SKM-1 treated with dmso at 0.1 percent for 144 hours (cell line): ENCODE measurements at regions not wholly inside any gene's neighbourhood (a gene's known extent, or its start where the extent isn't known, plus 50 kb on each side); places are given as distances from the start of the nearest gene placed in this dataset.
"Not testable (repeated sequence)": the region's sequence is repeated elsewhere in the genome, so short reads cannot be mapped to it uniquely, and the experiment has no call there.

Source experiments
- DNase-seq: peaks from one replicate; lab custom pipeline; 2025; ENCODE audit not compliant: unreplicated experiment; lab: John Stamatoyannopoulos, UW

GRCh38 chr4:170827562-170828274, 738.0 kb upstream of the AADAT start:
- no peak for DNase-seq

GRCh38 chr4:170818786-170819185, 729.0 kb upstream of the AADAT start:
- no peak for DNase-seq

DNA sequence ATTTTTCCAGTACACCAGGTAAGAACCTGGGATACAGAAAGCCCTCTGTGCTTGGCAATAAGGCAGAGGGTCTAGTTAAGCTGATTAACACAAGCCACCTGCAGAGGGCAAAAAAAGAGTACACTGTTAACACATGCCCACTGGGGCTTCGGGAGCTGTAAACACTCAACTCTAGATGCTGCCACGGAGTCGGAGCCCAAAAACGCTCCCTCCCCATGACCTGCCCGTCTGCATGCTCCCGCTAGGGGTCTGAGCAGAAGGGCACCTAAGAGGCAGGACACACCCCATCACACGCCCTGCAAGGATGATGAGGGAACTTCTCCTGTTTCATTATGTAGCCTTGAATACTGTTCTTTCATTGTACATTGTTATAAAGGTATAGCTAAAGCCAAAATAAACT, 715.6 kb upstream of the AADAT start:
- DNase-seq = no peak

DNA sequence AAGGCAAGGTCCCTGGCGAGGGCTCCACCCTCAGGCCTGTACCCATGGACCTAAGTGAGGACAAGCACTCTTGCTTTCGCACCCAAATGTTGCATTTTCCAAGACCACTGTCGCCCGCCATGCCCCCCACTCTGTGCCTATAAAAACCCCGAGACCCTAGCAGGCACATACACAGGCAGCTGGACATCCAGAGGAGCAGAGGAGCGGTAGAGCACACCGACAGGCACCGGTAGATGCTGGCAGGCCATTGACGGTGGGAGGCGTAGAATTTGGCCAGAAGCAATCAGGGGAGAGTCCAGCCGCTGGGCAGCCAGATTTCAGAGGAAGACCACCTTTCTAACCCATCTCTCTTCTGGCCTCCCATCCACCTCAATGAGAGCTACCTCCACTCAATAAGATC, 715.2 kb upstream of the AADAT start:
- DNase-seq = no peak

GRCh38 chr4:170803492-170803891, 713.7 kb upstream of the AADAT start:
- no peak for DNase-seq

GRCh38 chr4:170801771-170802170, 712.0 kb upstream of the AADAT start:
- DNase-seq = no peak

GRCh38 chr4:170794525-170794924, 704.8 kb upstream of the AADAT start:
- no peak for DNase-seq

GRCh38 chr4:170788540-170789051, 698.8 kb upstream of the AADAT start:
- not testable (repeated sequence) for DNase-seq

GRCh38 chr4:170777663-170778062, 687.9 kb upstream of the AADAT start:
- DNase-seq = no peak

GRCh38 chr4:170776983-170777382, 687.2 kb upstream of the AADAT start:
- no peak for DNase-seq

DNA sequence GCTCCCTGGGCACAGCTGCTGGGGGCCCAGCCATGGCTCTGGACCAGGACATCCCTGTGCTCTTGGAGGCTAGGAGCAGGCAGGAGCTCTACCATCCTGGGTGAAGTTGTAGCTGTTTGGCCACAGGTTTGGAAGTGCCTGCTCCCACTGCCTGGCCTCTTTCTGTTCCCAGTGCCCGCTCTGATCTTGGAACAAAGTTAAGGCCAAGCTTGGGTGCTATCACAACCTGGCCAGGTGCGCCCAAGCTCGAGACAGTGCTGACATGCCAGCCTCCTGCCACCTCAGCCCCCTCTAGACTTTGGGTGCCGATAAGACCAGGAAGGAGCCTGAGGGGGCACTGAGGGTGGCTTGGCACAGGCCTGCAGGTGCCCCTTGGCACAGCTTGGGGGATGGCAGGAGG, 686.1 kb upstream of the AADAT start:
- no peak for DNase-seq

DNA sequence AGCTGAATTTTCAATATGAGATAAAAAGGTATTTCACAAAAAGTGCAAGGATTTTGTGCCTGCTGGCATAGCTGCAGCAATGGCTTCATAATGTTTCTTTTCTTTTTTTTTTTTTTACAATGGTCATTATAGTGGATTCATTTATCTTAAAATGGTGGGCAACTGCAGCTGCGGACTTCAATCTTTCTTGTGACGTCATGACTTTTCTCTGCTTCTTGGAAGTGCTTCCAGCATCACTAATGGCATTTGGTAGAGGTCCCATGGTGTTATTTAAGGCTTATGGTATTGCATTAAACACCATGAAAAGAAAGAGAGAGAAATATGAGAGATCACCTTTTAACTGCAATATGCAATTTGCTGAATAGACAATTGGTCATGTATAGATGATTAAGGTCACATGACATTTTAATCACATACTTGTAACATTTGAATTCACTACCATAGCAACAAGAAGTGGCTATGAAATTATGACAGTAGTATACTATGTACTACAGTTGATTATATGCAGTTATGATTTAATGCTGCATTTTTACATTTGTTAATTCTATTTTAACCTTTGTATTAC, 684.0 kb upstream of the AADAT start:
- DNase-seq = no peak

DNA sequence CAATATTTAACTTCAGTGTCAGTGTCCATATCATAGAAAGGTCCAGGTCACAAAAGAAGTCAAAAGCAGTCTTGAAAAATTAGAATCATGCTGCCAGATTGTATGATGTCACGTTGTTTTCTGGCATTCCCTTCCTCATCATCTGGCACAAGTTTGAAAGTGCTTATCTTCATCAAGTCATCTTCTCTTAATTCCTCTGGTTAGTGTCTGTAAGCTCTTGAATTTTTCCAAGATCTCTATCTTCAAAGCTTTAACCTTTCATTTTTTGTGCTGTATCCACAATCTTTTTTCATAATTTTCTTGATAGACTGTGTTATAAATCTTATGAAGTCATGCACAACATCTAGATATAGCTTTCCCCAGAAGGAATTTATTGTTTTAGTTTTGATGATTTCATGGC, 682.7 kb upstream of the AADAT start:
- no peak for DNase-seq

- DNase-seq = no peak
Observed at GRCh38 chr4:170770664-170771063, 680.9 kb upstream of the AADAT start.

GRCh38 chr4:170769862-170770261, 680.1 kb upstream of the AADAT start:
- no peak for DNase-seq

GRCh38 chr4:170758988-170759387, 669.2 kb upstream of the AADAT start:
- DNase-seq = no peak

GRCh38 chr4:170750519-170750918, 660.8 kb upstream of the AADAT start:
- DNase-seq = no peak

DNA sequence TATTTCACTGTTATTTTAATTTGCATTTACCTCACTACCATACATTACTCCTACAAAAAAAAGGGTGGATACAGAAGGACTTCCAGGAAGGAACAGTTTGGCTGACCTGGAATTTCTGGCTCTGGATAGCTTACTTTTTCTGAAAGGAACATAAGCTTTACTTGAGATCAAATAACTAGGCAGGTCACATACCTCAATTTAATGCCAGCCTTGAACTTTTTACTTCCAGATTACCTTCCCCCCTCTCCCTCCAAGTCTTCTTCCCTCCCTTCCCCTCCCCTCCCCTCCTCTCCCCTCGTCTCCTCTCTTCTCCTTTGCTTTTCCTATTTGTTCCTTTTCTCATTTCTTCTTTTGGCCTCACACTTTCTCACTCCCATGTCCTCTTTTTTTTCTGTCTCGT, 659.2 kb upstream of the AADAT start:
- DNase-seq = no peak

- DNase-seq = no peak
Observed at GRCh38 chr4:170743633-170744032, 653.9 kb upstream of the AADAT start.

DNA sequence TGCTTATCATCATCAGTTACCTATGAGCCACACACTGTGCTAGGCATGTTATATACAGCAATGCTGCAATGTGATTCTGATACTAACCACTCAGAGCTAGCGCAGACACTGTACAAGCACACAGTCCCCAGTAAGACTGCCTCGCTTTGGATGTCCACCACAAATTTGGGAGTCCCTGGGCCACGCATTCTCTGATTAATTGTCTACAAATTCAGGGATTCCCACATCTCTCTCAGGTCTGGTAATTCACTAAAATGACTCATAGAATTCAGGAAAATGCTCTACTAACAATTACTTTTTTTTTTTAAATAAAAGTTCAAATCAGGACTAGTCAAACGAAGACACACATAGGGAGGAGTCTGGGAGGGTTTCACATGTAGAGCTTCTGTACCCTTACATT, 652.1 kb upstream of the AADAT start:
- DNase-seq = no peak

GRCh38 chr4:170736710-170737109, 647.0 kb upstream of the AADAT start:
- no peak for DNase-seq

DNA sequence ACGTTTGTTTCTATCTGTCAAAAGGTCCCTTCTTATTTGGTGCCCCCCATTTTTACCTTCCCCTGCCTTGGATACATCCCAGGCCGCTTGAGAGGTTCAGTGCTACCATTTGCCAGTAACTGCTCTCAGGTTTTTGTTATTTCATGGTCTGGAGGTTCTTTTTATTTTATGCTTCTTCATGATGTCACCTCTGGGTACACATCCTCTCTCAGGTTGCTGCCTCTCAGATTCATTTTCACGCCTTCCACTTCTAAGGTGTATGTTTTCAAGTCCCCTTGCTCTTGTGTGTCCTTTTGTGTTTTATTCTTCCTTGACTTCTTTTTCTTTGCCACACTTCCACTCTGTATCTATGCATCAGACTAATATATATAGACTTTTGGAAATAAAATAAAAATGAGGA, 640.1 kb upstream of the AADAT start:
- DNase-seq = no peak

DNA sequence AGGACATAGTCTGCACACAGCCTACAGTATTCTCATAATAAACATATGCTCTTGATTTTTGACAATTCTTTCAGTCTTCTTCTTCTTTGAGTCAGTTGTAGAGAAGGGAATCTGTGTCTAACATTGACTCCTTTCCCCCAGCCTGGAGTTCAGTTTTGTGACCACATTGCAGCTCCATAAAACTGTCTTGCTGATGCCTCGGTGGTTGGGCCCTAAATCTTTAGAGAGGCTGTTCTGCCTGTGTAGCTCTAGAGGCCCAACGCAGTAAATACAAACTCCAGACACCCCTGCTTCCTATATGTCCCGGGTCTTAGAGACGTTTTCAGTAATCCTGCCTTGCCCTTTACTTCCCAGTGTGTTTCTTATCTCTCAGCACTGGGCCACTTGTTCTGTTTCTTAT, 639.5 kb upstream of the AADAT start:
- DNase-seq = no peak
